HG03460 (cell line): ENCODE measurements at regions not wholly inside any gene's neighbourhood (a gene's known extent, or its start where the extent isn't known, plus 50 kb on each side); places are given as distances from the start of the nearest gene placed in this dataset.
A peak's percentile ranks its signal among the peaks of the same experiment; 100 is the strongest.
"Not testable (repeated sequence)": the region's sequence is repeated elsewhere in the genome, so short reads cannot be mapped to it uniquely, and the experiment has no call there.

Experiments used
- ATAC-seq: cut with Tn5 transposase; IDR thresholded peaks from one replicate; pipeline ENCODE4 v1.9.1; 2021; ENCODE audit not compliant: unreplicated experiment

- no peak for ATAC-seq
Measured at GRCh38 chr4:84231539-84232055, 267.5 kb downstream of the NKX6-1 start.

GRCh38 chr4:84224522-84224921, 274.6 kb downstream of the NKX6-1 start:
- ATAC-seq: no peak

- no peak for ATAC-seq
Measured at GRCh38 chr4:84221704-84222103, 277.4 kb downstream of the NKX6-1 start.

- no peak for ATAC-seq
Measured at GRCh38 chr4:84220990-84221389, 278.1 kb downstream of the NKX6-1 start.

- ATAC-seq: no peak
Measured at GRCh38 chr4:84219656-84220055, 279.4 kb downstream of the NKX6-1 start.

- no peak for ATAC-seq
Measured at GRCh38 chr4:84218031-84218430, 281.1 kb downstream of the NKX6-1 start.

DNA sequence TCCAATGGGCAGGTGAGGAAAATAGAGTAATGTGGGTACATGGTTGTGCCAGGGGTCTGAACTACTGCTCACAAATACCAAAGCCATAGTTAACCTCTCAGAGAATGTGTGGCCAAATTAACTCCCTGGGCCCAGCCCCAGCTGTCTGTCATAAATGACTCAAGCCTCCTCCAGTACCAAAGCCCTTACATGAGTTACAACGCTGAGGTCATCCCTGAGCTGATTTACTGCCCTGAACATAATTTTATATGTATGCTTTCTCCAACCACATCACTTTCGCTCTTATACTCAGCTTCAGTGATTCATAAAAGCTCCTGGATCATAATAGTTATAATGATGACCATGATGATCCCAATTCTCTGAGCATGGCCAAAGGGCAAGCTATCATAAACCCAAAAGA, 283.9 kb downstream of the NKX6-1 start:
- no peak for ATAC-seq

DNA sequence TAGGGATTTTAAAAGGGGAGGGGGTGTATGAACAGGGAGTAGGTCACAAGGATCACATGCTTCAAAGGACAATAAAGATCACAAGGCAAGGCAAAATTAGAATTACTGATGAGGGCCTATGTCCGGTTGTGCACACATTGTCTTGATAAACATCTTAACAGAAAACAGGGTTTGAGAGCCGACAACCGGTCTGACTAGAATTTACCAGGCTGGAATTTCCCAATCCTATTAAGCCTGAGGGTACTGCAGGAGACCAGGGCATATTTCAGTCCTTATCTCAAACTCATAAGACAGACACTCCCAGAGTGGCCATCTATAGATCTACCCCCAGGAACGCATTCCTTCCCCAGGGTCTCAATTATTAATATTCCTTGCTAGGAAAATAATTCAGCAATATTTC, 292.9 kb downstream of the NKX6-1 start:
- not testable (repeated sequence) for ATAC-seq

DNA sequence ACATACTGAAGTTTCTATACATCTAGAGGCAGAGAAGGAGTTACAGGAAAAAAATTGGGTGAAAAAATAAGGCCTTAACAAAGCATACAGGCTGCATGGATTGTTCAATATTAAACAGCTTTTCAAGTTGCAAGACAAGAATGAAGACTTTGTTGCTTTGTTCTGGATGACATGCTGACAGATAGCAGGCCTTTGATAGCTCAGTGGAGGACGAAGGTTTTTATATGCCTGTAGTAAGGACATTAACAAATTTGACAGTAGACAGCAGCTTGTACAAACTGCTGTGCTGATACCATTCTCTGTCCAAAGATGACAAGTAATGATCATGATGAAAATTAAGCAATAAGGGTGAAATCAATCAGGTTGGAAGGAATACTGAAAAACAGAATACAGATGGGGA, 309.9 kb downstream of the NKX6-1 start:
- no peak for ATAC-seq

DNA sequence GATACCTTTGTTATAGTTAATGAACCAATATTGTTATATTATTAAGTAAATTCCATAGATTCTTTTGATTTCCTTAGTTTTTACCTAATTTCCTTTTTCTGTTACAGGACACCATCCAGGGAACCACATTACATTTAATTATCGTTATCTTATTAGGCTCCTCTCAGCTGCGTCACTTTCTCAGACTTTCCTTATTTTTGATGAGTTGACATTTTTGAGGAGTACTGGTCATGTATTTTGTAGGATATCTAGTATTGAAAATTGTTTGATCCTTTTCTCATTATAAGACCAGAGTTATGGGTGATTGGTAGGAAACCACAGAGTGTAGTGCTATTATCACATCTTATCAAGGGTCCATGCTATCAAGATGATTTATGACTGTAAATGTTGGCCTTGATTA, 319.7 kb downstream of the NKX6-1 start:
- no peak for ATAC-seq

DNA sequence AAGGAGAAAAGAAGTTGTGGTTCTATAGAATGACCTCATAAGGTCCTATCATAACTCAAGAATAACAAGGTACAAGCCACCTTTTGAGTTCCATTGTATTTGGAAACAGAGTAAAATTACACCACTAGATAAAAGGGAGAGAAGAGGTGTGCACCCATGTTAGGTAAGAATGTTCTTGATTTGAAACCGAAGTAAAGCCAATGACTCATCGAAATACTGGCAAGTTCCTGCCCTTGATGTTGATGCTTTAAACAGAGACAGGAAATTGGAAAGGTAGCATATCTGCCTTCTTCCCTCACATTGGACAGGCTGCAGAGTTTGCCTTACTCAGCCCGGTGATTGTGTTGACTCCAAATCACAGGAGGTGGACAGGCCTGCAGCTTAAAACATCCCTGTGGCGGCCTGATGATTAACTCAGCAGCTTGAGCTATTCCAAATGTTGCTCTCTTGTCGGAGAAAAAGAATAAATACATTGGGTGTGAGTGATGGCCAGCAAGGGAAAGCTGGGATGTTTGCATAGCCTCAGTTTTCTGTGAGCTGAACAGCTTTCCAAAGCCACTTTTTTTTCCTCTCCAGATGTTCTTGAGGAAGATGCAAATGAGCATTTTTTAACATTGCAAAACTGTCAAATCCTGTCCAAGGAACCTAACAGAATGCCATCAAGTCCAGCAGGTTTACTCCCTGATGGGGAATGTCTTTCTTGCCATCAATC, 321.1 kb downstream of the NKX6-1 start:
- ATAC-seq: no peak

- no peak for ATAC-seq
Measured at GRCh38 chr4:84176016-84176415, 323.1 kb downstream of the NKX6-1 start.

DNA sequence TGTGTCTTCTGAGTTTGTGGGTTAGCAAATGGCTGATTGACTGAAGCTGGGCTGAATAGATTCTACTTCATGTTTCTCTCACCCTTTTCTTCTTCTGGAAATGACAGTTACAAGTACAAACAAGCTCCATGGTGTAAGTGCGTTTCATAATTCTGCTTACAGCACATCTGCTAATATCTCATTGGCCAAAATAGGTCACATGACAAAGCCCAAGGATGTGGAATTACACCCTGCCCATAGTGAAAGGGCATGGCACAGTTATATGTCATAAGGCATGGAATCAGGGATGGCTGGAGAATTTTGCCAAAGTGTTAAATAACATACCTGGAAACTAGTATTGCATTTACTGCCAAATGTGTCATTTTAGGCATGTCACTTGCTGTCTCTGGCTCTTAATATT, 327.2 kb downstream of the NKX6-1 start:
- ATAC-seq: no peak

DNA sequence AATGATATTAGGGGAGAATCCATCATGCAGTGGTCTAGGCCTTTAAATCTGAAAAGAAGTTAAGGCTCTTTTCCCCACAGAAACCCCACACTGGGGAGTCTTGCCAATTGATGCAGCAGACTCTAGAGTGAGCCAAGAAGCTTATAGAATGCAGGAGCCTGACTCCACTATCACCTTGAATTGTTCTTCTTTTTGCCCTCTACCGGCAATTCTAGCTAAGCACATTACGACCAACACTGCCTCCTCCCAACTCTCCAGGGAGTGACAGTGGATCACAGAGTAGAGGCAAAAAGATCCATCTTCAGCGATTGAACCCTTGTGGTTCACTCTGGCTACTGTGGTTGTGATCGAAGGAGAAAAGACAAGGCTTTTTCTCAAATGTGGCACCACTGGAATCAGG, 331.5 kb downstream of the NKX6-1 start:
- ATAC-seq: no peak

DNA sequence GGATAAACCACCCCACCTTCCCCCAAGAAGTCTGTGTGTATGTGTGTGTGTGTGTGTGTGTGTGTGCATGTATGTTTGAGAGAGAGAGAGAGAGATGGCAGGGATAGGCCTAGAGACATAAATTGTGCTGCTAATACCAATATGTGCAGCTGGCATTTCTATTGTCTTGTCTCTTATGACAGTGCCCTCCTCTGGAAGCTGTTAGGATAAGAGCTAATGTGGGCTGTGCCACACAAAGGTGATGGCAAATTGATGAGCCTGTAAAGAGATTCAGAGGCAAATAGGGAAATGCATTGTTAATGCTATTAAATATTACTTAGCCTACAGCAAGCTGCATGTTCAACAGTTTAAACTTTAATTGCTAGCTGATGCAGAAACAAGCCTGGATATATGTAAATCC, 332.0 kb downstream of the NKX6-1 start:
- no peak for ATAC-seq

DNA sequence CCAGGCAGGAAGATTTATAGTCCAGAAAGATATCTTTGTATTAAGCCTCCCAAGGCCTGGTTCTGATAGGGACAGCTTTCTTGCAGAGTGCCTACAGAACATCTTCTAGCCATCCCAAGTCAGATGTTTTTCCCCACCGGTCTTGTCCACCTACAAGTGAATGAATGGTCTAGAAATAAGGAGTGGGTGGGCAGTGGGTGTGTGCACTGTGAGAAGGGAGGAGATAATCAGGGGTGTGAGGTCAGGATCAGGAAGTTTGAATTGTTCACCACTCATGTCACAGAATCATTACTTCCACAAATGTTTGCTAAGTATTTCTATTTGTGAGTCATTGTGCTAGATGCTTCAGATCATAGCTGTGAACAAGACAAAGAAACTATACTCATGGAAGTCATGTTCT, 332.6 kb downstream of the NKX6-1 start:
- no peak for ATAC-seq

DNA sequence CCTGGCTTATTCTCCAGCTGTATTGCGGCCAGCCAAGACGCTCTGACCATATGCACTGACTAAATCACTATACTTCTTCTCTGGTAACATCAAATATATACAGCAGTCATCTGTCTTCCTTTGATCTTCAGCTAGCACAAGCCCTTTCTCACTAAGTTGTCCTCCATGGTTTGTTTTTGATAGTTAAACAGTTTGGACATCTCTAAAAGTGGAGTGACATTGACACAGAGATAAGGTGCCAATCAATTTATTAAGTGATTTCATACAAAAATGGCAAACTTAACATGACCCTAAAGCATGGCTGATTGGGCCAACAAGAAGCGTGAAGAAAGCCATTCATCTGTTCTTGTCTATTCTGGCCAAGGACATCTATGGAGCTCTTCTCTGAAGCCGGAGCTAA, 334.9 kb downstream of the NKX6-1 start:
- ATAC-seq: no peak

- peak; percentile 54 for ATAC-seq
Measured at GRCh38 chr4:84159762-84160161, 339.3 kb downstream of the NKX6-1 start.

- ATAC-seq: no peak
Measured at GRCh38 chr4:84158670-84159069, 340.4 kb downstream of the NKX6-1 start.

DNA sequence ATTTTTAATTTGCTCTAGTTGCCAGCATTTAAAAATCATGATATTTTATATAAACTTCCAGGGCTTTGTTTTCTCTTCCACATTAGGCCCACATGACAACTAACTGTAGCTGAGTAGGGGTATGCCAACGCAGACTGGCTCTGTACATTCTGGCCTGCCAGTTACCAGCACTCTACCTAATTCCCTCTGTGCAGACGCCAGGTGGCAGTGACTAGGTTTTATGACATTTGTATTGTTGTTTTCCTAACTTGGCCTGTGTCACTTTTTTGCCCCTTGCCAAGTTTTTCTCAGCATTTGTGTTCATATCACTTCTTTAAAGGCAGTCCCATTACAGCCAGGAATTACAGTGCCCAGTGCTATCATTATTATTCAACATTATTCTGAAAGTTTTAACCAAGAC, 347.5 kb downstream of the NKX6-1 start:
- no peak for ATAC-seq

- no peak for ATAC-seq
Measured at GRCh38 chr4:84150177-84150576, 348.9 kb downstream of the NKX6-1 start.

- no peak for ATAC-seq
Measured at GRCh38 chr4:84147831-84148230, 351.3 kb downstream of the NKX6-1 start.

- ATAC-seq: peak; percentile 66
Measured at GRCh38 chr4:84146300-84146959, 352.7 kb downstream of the NKX6-1 start.
